Activated CD4-positive, alpha-beta T cell treated with anti-CD3 and anti-CD28 coated beads for 36 hours (primary cell): ENCODE measurements at regions not wholly inside any gene's neighbourhood (a gene's known extent, or its start where the extent isn't known, plus 50 kb on each side); places are given as distances from the start of the nearest gene placed in this dataset.
"Not testable (repeated sequence)": the region's sequence is repeated elsewhere in the genome, so short reads cannot be mapped to it uniquely, and the experiment has no call there.

Source experiments
- ATAC-seq: fragments of 200-7000 bp; cut with Tn5 transposase; one replicate; pipeline ENCODE4 v1.10.0; 2021; ENCODE audit warnings: mild to moderate bottlenecking, moderate library complexity
- CTCF ChIA-PET: fragments of 350-600 bp; sonication (Branson Sonifier 250); formaldehyde crosslinking; loops from one replicate; lab custom pipeline; 2021; ENCODE audit warnings: antibody characterized with exemption; lab: Charles Lee
- POLR2A ChIA-PET: fragments of 350-600 bp; sonication (Branson Sonifier 250); formaldehyde crosslinking; loops from one replicate; lab custom pipeline; 2021; ENCODE audit warnings: antibody characterized with exemption, inconsistent platforms; lab: Charles Lee
- DNase-seq: peaks from one replicate; pipeline ENCODE4 v3.0.0-alpha.2; 2020
- H3K27ac Mint-ChIP-seq: one replicate; pipeline ENCODE4 v1.8.0; 2021; ENCODE audit warnings: mixed read lengths
- H3K27me3 Mint-ChIP-seq: one replicate; pipeline ENCODE4 v1.8.0; 2021; ENCODE audit warnings: mixed read lengths
- H3K36me3 Mint-ChIP-seq: one replicate; pipeline ENCODE4 v1.8.0; 2021; ENCODE audit warnings: low read depth, mixed read lengths
- H3K4me1 Mint-ChIP-seq: one replicate; pipeline ENCODE4 v1.8.0; 2021; ENCODE audit warnings: mixed read lengths
- H3K4me3 Mint-ChIP-seq: one replicate; pipeline ENCODE4 v1.8.0; 2021; ENCODE audit warnings: mild to moderate bottlenecking, moderate library complexity, mixed read lengths
- H3K9me3 Mint-ChIP-seq: one replicate; pipeline ENCODE4 v1.8.0; 2021; ENCODE audit warnings: low read depth, mixed read lengths
- intact Hi-C, 2 experiments: fragments of 100-400 bp; cut with DNase I in 1 of 2; cut with micrococcal nuclease in 1 of 2; formaldehyde crosslinking; loops; one replicate each; pipeline versions ENCODE4 v1.14.2 to v1.15.1; 2022 to 2024; cut with DNase I, micrococcal nuclease

- DNase-seq (no peak), ATAC-seq (no peak)
- Mint-ChIP-seq H3K9me3 (no peaks in the 10 kb centered on the region), H3K36me3 (no peaks in the 10 kb centered on the region), H3K27ac (no peak overlapping the region), H3K4me1 (peaks cover 5% of the 10 kb centered on the region), H3K27me3 (no peaks in the 10 kb centered on the region), H3K4me3 (no peak overlapping the region)
- intact Hi-C loops, result no loop called here
- CTCF ChIA-PET, result no interaction called here
- POLR2A ChIA-PET, result no interaction called here
These were observed 108.7 kb downstream of the ERMARD start for GRCh38 chr6:169859978-169860703.

GRCh38 chr6:169859401-169859977 is 108.1 kb downstream of the ERMARD start:
- intact Hi-C loops, result no loop called here
- CTCF ChIA-PET, result no interaction called here
- H3K4me1 Mint-ChIP-seq, result peaks cover 5% of the 10 kb centered on the region
- H3K9me3 Mint-ChIP-seq, result no peaks in the 10 kb centered on the region
- POLR2A ChIA-PET, result no interaction called here
- DNase-seq, result no peak
- no peak for ATAC-seq
- no peak overlapping the region for H3K27ac Mint-ChIP-seq
- no peaks in the 10 kb centered on the region for H3K27me3 Mint-ChIP-seq
- no peak overlapping the region for H3K4me3 Mint-ChIP-seq
- H3K36me3 Mint-ChIP-seq, result no peaks in the 10 kb centered on the region

- ATAC-seq (no peak), DNase-seq (no peak)
- Mint-ChIP-seq H3K36me3 (no peaks in the 10 kb centered on the region), H3K4me1 (peaks cover 5% of the 10 kb centered on the region), H3K27ac (no peak overlapping the region), H3K4me3 (no peak overlapping the region), H3K27me3 (no peaks in the 10 kb centered on the region), H3K9me3 (no peaks in the 10 kb centered on the region)
- CTCF ChIA-PET, result no interaction called here
- POLR2A ChIA-PET, result no interaction called here
- intact Hi-C loops, result no loop called here
These were observed 107.5 kb downstream of the ERMARD start for GRCh38 chr6:169858935-169859351.

GRCh38 chr6:169858293-169858934 is 107.0 kb downstream of the ERMARD start:
- H3K27me3 Mint-ChIP-seq, result no peaks in the 10 kb centered on the region
- H3K4me3 Mint-ChIP-seq, result no peak overlapping the region
- H3K27ac Mint-ChIP-seq, result no peak overlapping the region
- intact Hi-C loops, result no loop called here
- H3K4me1 Mint-ChIP-seq, result peaks cover 5% of the 10 kb centered on the region
- DNase-seq (no peak), ATAC-seq (no peak)
- POLR2A ChIA-PET, result interaction anchor here (0.6 kb wide), 1 partner anchor 628 kb away, joined by 8 read pairs; no protein-coding TSS in a partner anchor
- H3K9me3 Mint-ChIP-seq, result no peaks in the 10 kb centered on the region
- CTCF ChIA-PET, result no interaction called here
- H3K36me3 Mint-ChIP-seq, result no peaks in the 10 kb centered on the region

- Mint-ChIP-seq H3K27ac (no peak overlapping the region), H3K36me3 (no peaks in the 10 kb centered on the region), H3K4me1 (peaks cover 5% of the 10 kb centered on the region), H3K9me3 (peaks cover 2% of the 10 kb centered on the region), H3K4me3 (no peak overlapping the region), H3K27me3 (no peaks in the 10 kb centered on the region)
- ATAC-seq (no peak), DNase-seq (no peak)
- CTCF ChIA-PET, result no interaction called here
- intact Hi-C loops, result no loop called here
- POLR2A ChIA-PET, result interaction anchor here (0.6 kb wide), 1 partner anchor 629 kb away, joined by 8 read pairs; no protein-coding TSS in a partner anchor
These were observed 106.2 kb downstream of the ERMARD start for GRCh38 chr6:169857343-169858292.

- ATAC-seq, DNase-seq, H3K4me1 Mint-ChIP-seq, intact Hi-C loops, H3K27ac Mint-ChIP-seq, H3K27me3 Mint-ChIP-seq, H3K4me3 Mint-ChIP-seq, POLR2A ChIA-PET, H3K9me3 Mint-ChIP-seq, H3K36me3 Mint-ChIP-seq: not testable (repeated sequence)
- CTCF ChIA-PET, result interaction anchor here (1.7 kb wide), 1 partner anchor 25 kb away, joined by 5 read pairs; no protein-coding TSS in a partner anchor
These were observed 105.3 kb downstream of the ERMARD start for GRCh38 chr6:169856442-169857342.

- ATAC-seq (no peak), DNase-seq (no peak)
- Mint-ChIP-seq H3K36me3 (no peaks in the 10 kb centered on the region), H3K4me1 (no peaks in the 10 kb centered on the region), H3K4me3 (no peak overlapping the region), H3K27ac (no peak overlapping the region), H3K9me3 (peaks cover 2% of the 10 kb centered on the region), H3K27me3 (no peaks in the 10 kb centered on the region)
- ChIA-PET POLR2A (no interaction called here), CTCF (interaction anchor here (1.7 kb wide), 1 partner anchor 23 kb away, joined by 5 read pairs; no protein-coding TSS in a partner anchor)
- intact Hi-C loops, result no loop called here
These were observed 103.4 kb downstream of the ERMARD start for GRCh38 chr6:169854813-169855212.

GRCh38 chr6:169854083-169854725 is 102.8 kb downstream of the ERMARD start:
- CTCF ChIA-PET, result no interaction called here
- Mint-ChIP-seq H3K9me3 (peaks cover 2% of the 10 kb centered on the region), H3K36me3 (no peaks in the 10 kb centered on the region), H3K4me1 (no peaks in the 10 kb centered on the region), H3K27ac (no peak overlapping the region), H3K4me3 (no peak overlapping the region), H3K27me3 (peaks cover 2% of the 10 kb centered on the region)
- POLR2A ChIA-PET, result no interaction called here
- ATAC-seq, result no peak
- intact Hi-C loops, result no loop called here
- DNase-seq, result no peak

- DNase-seq (no peak), ATAC-seq (no peak)
- intact Hi-C loops, result no loop called here
- ChIA-PET POLR2A (no interaction called here), CTCF (no interaction called here)
- Mint-ChIP-seq H3K36me3 (no peaks in the 10 kb centered on the region), H3K4me1 (no peaks in the 10 kb centered on the region), H3K4me3 (no peak overlapping the region), H3K27ac (no peak overlapping the region), H3K27me3 (peaks cover 2% of the 10 kb centered on the region), H3K9me3 (peaks cover 2% of the 10 kb centered on the region)
These were observed 102.0 kb downstream of the ERMARD start for GRCh38 chr6:169853196-169854082.
